Breast epithelium (tissue), 4 donors: ENCODE measurements at regions not wholly inside any gene's neighbourhood (a gene's known extent, or its start where the extent isn't known, plus 50 kb on each side); places are given as distances from the start of the nearest gene placed in this dataset.

Experiments
- DNase-seq, 2 donors: peaks; one replicate each; pipeline ENCODE4 v3.0.0-alpha.2; 2019; ENCODE audit warnings: low spot score in 2 of 2
- H3K27ac ChIP-seq, 2 donors: fragments of 200-600 bp; sonication (generic) in 1 of 2; one replicate each; pipeline ENCODE4 v1.5.1; 2016 to 2019; ENCODE audit warnings: mild to moderate bottlenecking in 1 of 2
- H3K27me3 ChIP-seq, 2 donors: fragments of 200-600 bp; sonication (generic) in 1 of 2; one replicate each; pipeline versions ENCODE4 v1.5.1 to v1.6.0; 2017 to 2019; ENCODE audit warnings: control low read depth in 1 of 2, mild to moderate bottlenecking in 1 of 2
- H3K36me3 ChIP-seq: fragments of 200-600 bp; one replicate; pipeline ENCODE4 v1.5.1; 2019
- H3K4me1 ChIP-seq, 2 donors: fragments of 200-600 bp; sonication (generic); one replicate each; pipeline ENCODE4 v1.5.1; 2016 to 2019; ENCODE audit warnings: control low read depth in 1 of 2
- H3K4me3 ChIP-seq, 3 donors: fragments of 200-600 bp; sonication (generic); 1 replicate in 2 of 3; 2 replicates in 1 of 3; pipeline ENCODE4 v1.5.1; 2016 to 2019; ENCODE audit warnings: mild to moderate bottlenecking in 3 of 3, moderate library complexity in 2 of 3
- H3K9me3 ChIP-seq, 2 donors: fragments of 200-600 bp; sonication (generic) in 1 of 2; one replicate each; pipeline ENCODE4 v1.5.1; 2016 to 2019; ENCODE audit warnings: control low read depth in 1 of 2
- CTCF ChIP-seq, 3 donors: fragments of 450-650 bp; IDR thresholded peaks; one replicate each; pipeline ENCODE4 v1.5.1; 2016 to 2017; ENCODE audit warnings: antibody characterized with exemption in 3 of 3, mild to moderate bottlenecking in 3 of 3, moderate library complexity in 3 of 3
- POLR2A ChIP-seq: fragments of 450-650 bp; IDR thresholded peaks from one replicate; pipeline ENCODE4 v1.6.1; 2016; ENCODE audit warnings: antibody characterized with exemption, mild to moderate bottlenecking, moderate library complexity
- POLR2AphosphoS5 ChIP-seq, 3 donors: sonication (generic); formaldehyde crosslinking; IDR thresholded peaks; one replicate each; pipeline ENCODE4 v1.6.1; 2017; ENCODE audit warnings: antibody characterized with exemption in 3 of 3
- intact Hi-C: fragments of 100-400 bp; cut with DNase I; formaldehyde crosslinking; loops from one replicate; pipeline ENCODE4 v1.15.1; 2023; ENCODE audit warnings: low total_unique reads

- Histone ChIP-seq H3K4me3 (no peak overlapping the region), H3K27me3 (no peaks in the 10 kb centered on the region), H3K4me1 (no peaks in the 10 kb centered on the region), H3K36me3 (no peaks in the 10 kb centered on the region), H3K9me3 (no peaks in the 10 kb centered on the region), H3K27ac (no peak overlapping the region)
- no peak for DNase-seq
- intact Hi-C loops: no loop called here
- no peak for TF ChIP-seq POLR2A
- no peak for TF ChIP-seq CTCF (IDR thresholded peaks at IDR 0.05)
These were observed 79.2 kb upstream of the CMKLR1 start for GRCh38 chr12:108418164-108418890.

GRCh38 chr12:108414021-108414420 lies 74.9 kb upstream of the CMKLR1 start:
- Histone ChIP-seq H3K27ac (no peak overlapping the region), H3K9me3 (no peaks in the 10 kb centered on the region), H3K36me3 (no peaks in the 10 kb centered on the region), H3K4me1 (no peaks in the 10 kb centered on the region), H3K4me3 (no peak overlapping the region), H3K27me3 (no peaks in the 10 kb centered on the region)
- DNase-seq: no peak
- intact Hi-C loops: no loop called here
- TF ChIP-seq POLR2A (no peak), POLR2AphosphoS5 (IDR thresholded peaks at IDR 0.05) (no peak), CTCF (IDR thresholded peaks at IDR 0.05) (no peak)

- intact Hi-C loops: no loop called here
- Histone ChIP-seq H3K27ac (no peak overlapping the region), H3K27me3 (no peaks in the 10 kb centered on the region), H3K4me3 (no peak overlapping the region), H3K4me1 (no peaks in the 10 kb centered on the region), H3K36me3 (no peaks in the 10 kb centered on the region), H3K9me3 (peaks cover 0 to 12% of the 10 kb centered on the region in 2 donors)
- DNase-seq: no peak
- TF ChIP-seq POLR2AphosphoS5 (IDR thresholded peaks at IDR 0.05) (no peak), POLR2A (no peak), CTCF (IDR thresholded peaks at IDR 0.05) (no peak)
These were observed 71.6 kb upstream of the CMKLR1 start for GRCh38 chr12:108410689-108411088.

- Histone ChIP-seq H3K36me3 (no peaks in the 10 kb centered on the region), H3K9me3 (peaks cover 0 to 14% of the 10 kb centered on the region in 2 donors), H3K4me3 (no peak overlapping the region), H3K4me1 (no peaks in the 10 kb centered on the region), H3K27ac (no peak overlapping the region), H3K27me3 (no peaks in the 10 kb centered on the region)
- intact Hi-C loops: no loop called here
- TF ChIP-seq POLR2A: no peak
- no peak for TF ChIP-seq POLR2AphosphoS5 (IDR thresholded peaks at IDR 0.05)
- TF ChIP-seq CTCF (IDR thresholded peaks at IDR 0.05): no peak
- no peak for DNase-seq
These were observed 70.4 kb upstream of the CMKLR1 start for GRCh38 chr12:108409481-108409880.

- peaks cover 0 to 14% of the 10 kb centered on the region in 2 donors for H3K9me3 ChIP-seq
- H3K27me3 ChIP-seq: no peaks in the 10 kb centered on the region
- H3K4me3 ChIP-seq: no peak overlapping the region
- DNase-seq: no peak
- no peaks in the 10 kb centered on the region for H3K36me3 ChIP-seq
- intact Hi-C loops: no loop called here
- H3K27ac ChIP-seq: no peak overlapping the region
- TF ChIP-seq POLR2A: no peak
- no peak for TF ChIP-seq CTCF (IDR thresholded peaks at IDR 0.05)
- no peaks in the 10 kb centered on the region for H3K4me1 ChIP-seq
These were observed 64.8 kb upstream of the CMKLR1 start for GRCh38 chr12:108403952-108404351.
